ENCODE measurements at regions not wholly inside any gene's neighbourhood (a gene's known extent, or its start where the extent isn't known, plus 50 kb on each side); places are given as distances from the start of the nearest gene placed in this dataset.

DNA sequence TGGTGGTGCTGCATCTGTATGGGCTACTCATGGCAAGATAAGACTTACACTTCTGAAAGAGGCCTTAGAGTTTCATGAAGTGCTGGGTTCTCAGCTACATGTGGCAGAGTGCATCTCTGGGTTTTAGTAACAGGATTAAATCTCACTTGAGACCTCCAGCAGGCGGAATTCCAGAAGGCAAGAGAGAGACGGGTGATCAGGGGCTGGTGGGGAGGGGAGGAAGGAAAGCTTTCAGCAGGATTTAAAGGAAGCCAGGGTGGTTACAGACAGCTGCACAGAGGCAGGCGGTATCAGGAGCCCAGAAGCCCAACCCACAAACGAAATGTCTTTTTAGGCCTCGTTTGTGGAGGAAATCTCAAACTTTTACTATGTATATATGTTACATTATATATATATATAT lies 56.2 kb upstream of the CD82 start:
- Histone ChIP-seq H4K20me1 (ENCODE audit: control insufficient read depth, insufficient read depth) (no peaks in the 10 kb centered on the region), H3K4me1 (ENCODE audit: control insufficient read depth, insufficient read depth, low read length) (0 out of 2 replicates have a peak, but pooled peaks cover 3% of the 10 kb centered on the region), H3K79me2 (ENCODE audit: control insufficient read depth, insufficient read depth, low read length) (no peaks in the 10 kb centered on the region), H3K4me2 (ENCODE audit: control insufficient read depth, insufficient read depth) (no peak overlapping the region), H3K9ac (ENCODE audit: control insufficient read depth, insufficient read depth, low read length) (no peak overlapping the region), H3K27me3 (replicated peaks in 1 of 2; ENCODE audit: control insufficient read depth in 2 of 2, insufficient read depth in 2 of 2, low read length in 1 of 2) (no peaks in the 10 kb centered on the region), H3K36me3 (ENCODE audit: control insufficient read depth in 2 of 2, insufficient read depth in 2 of 2, low read length in 1 of 2) (no peaks in the 10 kb centered on the region), H3K27ac (ENCODE audit: control insufficient read depth, insufficient read depth) (no peak overlapping the region), H3K4me3 (no peak overlapping the region), H2AFZ (ENCODE audit: control insufficient read depth, low read depth, low read length) (no peak overlapping the region), H3K9me3 (replicated peaks; ENCODE audit: control insufficient read depth, insufficient read depth, low read length) (no peaks in the 10 kb centered on the region; the same call in 2 of the 3 replicates)
- WGBS (ENCODE audit: insufficient coverage, insufficient replicate concordance, low lambda C conversion rate, missing lambda C conversion rate): 2% methylated on average over 5 of the region's 5 CpGs
- FAIRE-seq (no peak), DNase-seq (ENCODE audit: low read depth, low spot score) (no peak), ATAC-seq (no peak)
- ChIA-PET RAD21 (ENCODE audit: unreplicated experiment) (no interaction called here), SMC1A (ENCODE audit: uncharacterized antibody, unreplicated experiment) (no interaction called here), POLR2A (no interaction called here), CTCF (no interaction called here)
- in situ Hi-C loops (cut with MboI): no loop called here
- intact Hi-C loops (cut with micrococcal nuclease; ENCODE audit: unreplicated experiment): no loop called here
- no peak for TF ChIP-seq SRF (IDR thresholded peaks at IDR 0.05; ENCODE audit: low read depth in 2 of 2, low read length in 2 of 2)
- no peak for TF ChIP-seq RAD21 (IDR thresholded peaks at IDR 0.05; ENCODE audit: insufficient read depth, low read depth, low read length)
- TF ChIP-seq STAT3 (IDR thresholded peaks at IDR 0.05; ENCODE audit: low read depth, low read length): no peak
- no TSS peak for BruUV-seq (replicated peaks)

DNA sequence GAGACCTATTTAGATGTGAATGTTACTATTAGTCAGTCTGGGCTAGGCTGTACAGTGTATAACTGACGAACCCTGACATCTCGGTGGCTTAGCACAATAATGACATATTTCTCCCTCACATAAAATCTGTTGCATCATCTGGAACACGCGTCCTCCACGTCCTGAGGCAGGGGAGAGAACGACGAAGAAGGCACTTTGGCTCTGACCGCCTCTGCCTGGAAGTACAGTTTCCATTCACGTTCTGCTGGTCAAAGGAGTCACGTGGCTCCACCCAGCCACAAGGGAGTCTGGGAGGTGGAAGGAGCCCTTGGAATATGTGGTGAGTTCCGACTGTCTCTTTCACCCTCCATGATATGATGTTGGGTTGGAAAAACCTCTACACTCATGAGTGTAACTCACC lies 55.1 kb upstream of the CD82 start:
- ChIA-PET RAD21 (ENCODE audit: unreplicated experiment) (no interaction called here), CTCF (no interaction called here), SMC1A (ENCODE audit: uncharacterized antibody, unreplicated experiment) (no interaction called here), POLR2A (no interaction called here)
- H3K27me3 ChIP-seq (replicated peaks in 1 of 2; ENCODE audit: control insufficient read depth in 2 of 2, insufficient read depth in 2 of 2, low read length in 1 of 2): no peaks in the 10 kb centered on the region
- no peaks in the 10 kb centered on the region; the same call in 2 of the 3 replicates for H3K9me3 ChIP-seq (replicated peaks; ENCODE audit: control insufficient read depth, insufficient read depth, low read length)
- no peak overlapping the region for H3K9ac ChIP-seq (ENCODE audit: control insufficient read depth, insufficient read depth, low read length)
- DNase-seq (ENCODE audit: low read depth, low spot score) (no peak), ATAC-seq (no peak), FAIRE-seq (no peak)
- no peaks in the 10 kb centered on the region for H4K20me1 ChIP-seq (ENCODE audit: control insufficient read depth, insufficient read depth)
- WGBS (ENCODE audit: insufficient coverage, insufficient replicate concordance, low lambda C conversion rate, missing lambda C conversion rate): 44% methylated on average over 11 of the region's 11 CpGs
- in situ Hi-C loops (cut with MboI) (no loop called here), intact Hi-C loops (cut with micrococcal nuclease; ENCODE audit: unreplicated experiment) (no loop called here)
- H3K4me1 ChIP-seq (ENCODE audit: control insufficient read depth, insufficient read depth, low read length): 0 out of 2 replicates have a peak, but pooled peaks cover 3% of the 10 kb centered on the region
- no TSS peak for BruUV-seq (replicated peaks)
- TF ChIP-seq ZNF622 (IDR thresholded peaks at IDR 0.05) (no peak), HCFC1 (IDR thresholded peaks at IDR 0.05; ENCODE audit: low read length) (no peak), NFXL1 (IDR thresholded peaks at IDR 0.05; ENCODE audit: borderline replicate concordance) (no peak), SP1 (IDR thresholded peaks at IDR 0.05; ENCODE audit: low read depth, low read length) (no peak), HDGF (IDR thresholded peaks at IDR 0.05) (no peak), HDAC2 (IDR thresholded peaks at IDR 0.05) (no peak), RAD21 (IDR thresholded peaks at IDR 0.05; ENCODE audit: insufficient read depth, low read depth, low read length) (no peak)
- H2AFZ ChIP-seq (ENCODE audit: control insufficient read depth, low read depth, low read length): no peak overlapping the region
- H3K36me3 ChIP-seq (ENCODE audit: control insufficient read depth in 2 of 2, insufficient read depth in 2 of 2, low read length in 1 of 2): no peaks in the 10 kb centered on the region
- no peak overlapping the region for H3K4me3 ChIP-seq
- H3K4me2 ChIP-seq (ENCODE audit: control insufficient read depth, insufficient read depth): no peak overlapping the region
- no peaks in the 10 kb centered on the region for H3K79me2 ChIP-seq (ENCODE audit: control insufficient read depth, insufficient read depth, low read length)
- no peak overlapping the region for H3K27ac ChIP-seq (ENCODE audit: control insufficient read depth, insufficient read depth)

All from GM12878 (cell line).